ENCODE measurements at regions not wholly inside any gene's neighbourhood (a gene's known extent, or its start where the extent isn't known, plus 50 kb on each side); places are given as distances from the start of the nearest gene placed in this dataset.

GRCh38 chr6:14291331-14291730 is 173.8 kb downstream of the CD83 start:
- no peaks in the 10 kb centered on the region for H3K79me2 ChIP-seq (ENCODE audit: insufficient read depth, low read length)
- no peak overlapping the region for H3K56ac ChIP-seq (ENCODE audit: insufficient read length, low read depth, low read length)
- no peak overlapping the region for H2BK15ac ChIP-seq (ENCODE audit: low read depth, low read length)
- DNase-seq = no peak
- H3T11ph ChIP-seq (ENCODE audit: low read length) = no peak overlapping the region
- peaks cover 2 to 73% (median 7%) of the 10 kb centered on the region in 3 experiments; a peak in 5 of 7 replicates for H3K36me3 Mint-ChIP-seq (ENCODE audit: insufficient read depth in 1 of 3, low read depth in 3 of 3)
- no peak overlapping the region for H2AK5ac ChIP-seq (ENCODE audit: insufficient read length, low read length)
- no peak overlapping the region for H3K14ac ChIP-seq (ENCODE audit: insufficient read depth, low read length)
- no peak overlapping the region for H2AFZ ChIP-seq (ENCODE audit: low read length)
- no peak overlapping the region for H3K18ac ChIP-seq (ENCODE audit: insufficient read length, low read depth, low read length)
- H3K4ac ChIP-seq (ENCODE audit: low read depth, low read length) = no peak overlapping the region
- H3K27ac ChIP-seq (ENCODE audit: insufficient read length, low read depth, low read length) = no peak overlapping the region
- H2BK20ac ChIP-seq (ENCODE audit: low read depth, low read length, poor library complexity, severe bottlenecking) = no peak overlapping the region
- no peak overlapping the region for H4K91ac ChIP-seq (ENCODE audit: insufficient read length, low read depth, low read length)
- H4K8ac ChIP-seq (replicated peaks; ENCODE audit: insufficient read length, low read depth, low read length) = no peak overlapping the region
- H4K20me1 ChIP-seq (ENCODE audit: control insufficient read depth, insufficient read depth, insufficient read length) = no peaks in the 10 kb centered on the region
- H3K79me1 ChIP-seq (ENCODE audit: insufficient read depth, low read depth, low read length, poor library complexity, severe bottlenecking) = no peaks in the 10 kb centered on the region
- H3K23ac ChIP-seq (ENCODE audit: insufficient read length, low read depth, low read length) = no peak overlapping the region
- no peak for TF ChIP-seq CTCF (conservative IDR thresholded peaks at IDR 0.05)
- H3K27me3 Mint-ChIP-seq (ENCODE audit: low read depth) = no peaks in the 10 kb centered on the region
- H3K9ac ChIP-seq (ENCODE audit: extremely low read depth, insufficient read length, low read length) = no peak overlapping the region
- no CpG with 5 or more reads among the region's 3 CpGs for WGBS (ENCODE audit: extremely low coverage, insufficient read length, low lambda C conversion rate)
- no peaks in the 10 kb centered on the region for H3K23me2 ChIP-seq (ENCODE audit: insufficient read length, low read depth, low read length, poor library complexity, severe bottlenecking)
- H3K4me1 Mint-ChIP-seq = peaks cover 22 to 45% of the 10 kb centered on the region in 2 experiments
- H2BK5ac ChIP-seq (ENCODE audit: insufficient read length, low read length) = no peak overlapping the region
- no peak overlapping the region for H3K27ac Mint-ChIP-seq
- H3K4me3 Mint-ChIP-seq = no peak overlapping the region
- H3K4me2 ChIP-seq (ENCODE audit: insufficient read depth, insufficient read length, low read length) = no peak overlapping the region
- H3K9me3 Mint-ChIP-seq = no peaks in the 10 kb centered on the region; a peak in 2 of 5 replicates
- peaks cover 14% of the 10 kb centered on the region for H3K4me1 ChIP-seq (ENCODE audit: insufficient read depth, low read length)
- H2BK12ac ChIP-seq (ENCODE audit: insufficient read length, low read depth, low read length) = no peak overlapping the region
- no peak overlapping the region for H4K5ac ChIP-seq (ENCODE audit: insufficient read length, low read depth, low read length)
- no peak overlapping the region for H2BK120ac ChIP-seq (ENCODE audit: low read depth, low read length, poor library complexity, severe bottlenecking)
- no peaks in the 10 kb centered on the region for H3K27me3 ChIP-seq (ENCODE audit: insufficient read depth, low read length)
- H3K9me3 ChIP-seq (ENCODE audit: control insufficient read depth, low read depth, low read length) = no peaks in the 10 kb centered on the region
